Left hindlimb (tissue), 1 donor: ENCODE measurements at regions not wholly inside any gene's neighbourhood (a gene's known extent, or its start where the extent isn't known, plus 50 kb on each side); places are given as distances from the start of the nearest gene placed in this dataset.
"Not testable (repeated sequence)": the region's sequence is repeated elsewhere in the genome, so short reads cannot be mapped to it uniquely, and the experiment has no call there.

Experiments
- DNase-seq: peaks from one replicate; pipeline ENCODE4 v3.0.0-alpha.2; 2018

- no peak for DNase-seq
Measured at GRCh38 chr11:49442669-49443068, 234.3 kb upstream of the FOLH1 start.

GRCh38 chr11:49439901-49440300, 231.5 kb upstream of the FOLH1 start:
- DNase-seq = not testable (repeated sequence)

- DNase-seq = not testable (repeated sequence)
Measured at GRCh38 chr11:49434308-49434707, 225.9 kb upstream of the FOLH1 start.

- no peak for DNase-seq
Measured at GRCh38 chr11:49432242-49432848, 223.9 kb upstream of the FOLH1 start.

GRCh38 chr11:49424136-49424535, 215.7 kb upstream of the FOLH1 start:
- no peak for DNase-seq

GRCh38 chr11:49418877-49419276, 210.5 kb upstream of the FOLH1 start:
- not testable (repeated sequence) for DNase-seq

GRCh38 chr11:49405743-49406142, 197.3 kb upstream of the FOLH1 start:
- peak; percentile 11 for DNase-seq

GRCh38 chr11:49395789-49396188, 187.4 kb upstream of the FOLH1 start:
- not testable (repeated sequence) for DNase-seq

GRCh38 chr11:49390362-49390761, 182.0 kb upstream of the FOLH1 start:
- not testable (repeated sequence) for DNase-seq

GRCh38 chr11:49389149-49389548, 180.7 kb upstream of the FOLH1 start:
- not testable (repeated sequence) for DNase-seq

GRCh38 chr11:49384371-49384770, 176.0 kb upstream of the FOLH1 start:
- not testable (repeated sequence) for DNase-seq

GRCh38 chr11:49377978-49378377, 169.6 kb upstream of the FOLH1 start:
- no peak for DNase-seq

GRCh38 chr11:49373866-49374265, 165.5 kb upstream of the FOLH1 start:
- not testable (repeated sequence) for DNase-seq

- not testable (repeated sequence) for DNase-seq
Measured at GRCh38 chr11:49373385-49373784, 165.0 kb upstream of the FOLH1 start.

- DNase-seq = not testable (repeated sequence)
Measured at GRCh38 chr11:49372137-49372536, 163.7 kb upstream of the FOLH1 start.

- DNase-seq = not testable (repeated sequence)
Measured at GRCh38 chr11:49368556-49368955, 160.2 kb upstream of the FOLH1 start.

- not testable (repeated sequence) for DNase-seq
Measured at GRCh38 chr11:49365375-49365774, 157.0 kb upstream of the FOLH1 start.

GRCh38 chr11:49362994-49363393, 154.6 kb upstream of the FOLH1 start:
- DNase-seq = not testable (repeated sequence)

GRCh38 chr11:49354536-49354935, 146.1 kb upstream of the FOLH1 start:
- not testable (repeated sequence) for DNase-seq

GRCh38 chr11:49352868-49353267, 144.5 kb upstream of the FOLH1 start:
- not testable (repeated sequence) for DNase-seq

- DNase-seq = not testable (repeated sequence)
Measured at GRCh38 chr11:49346627-49347026, 138.2 kb upstream of the FOLH1 start.

- not testable (repeated sequence) for DNase-seq
Measured at GRCh38 chr11:49328485-49329186, 120.2 kb upstream of the FOLH1 start.

- DNase-seq = not testable (repeated sequence)
Measured at GRCh38 chr11:49327766-49328165, 119.4 kb upstream of the FOLH1 start.

GRCh38 chr11:49326651-49327050, 118.2 kb upstream of the FOLH1 start:
- not testable (repeated sequence) for DNase-seq
